ENCODE measurements at regions not wholly inside any gene's neighbourhood (a gene's known extent, or its start where the extent isn't known, plus 50 kb on each side); places are given as distances from the start of the nearest gene placed in this dataset.
"Not testable (repeated sequence)": the region's sequence is repeated elsewhere in the genome, so short reads cannot be mapped to it uniquely, and the experiment has no call there.

- DNase-seq: not testable (repeated sequence)
These were observed 53.5 kb upstream of the JADE2 start for GRCh38 chr5:134471858-134472449.

- no peak for DNase-seq
These were observed 56.5 kb upstream of the JADE2 start for GRCh38 chr5:134468921-134469400.

DNA sequence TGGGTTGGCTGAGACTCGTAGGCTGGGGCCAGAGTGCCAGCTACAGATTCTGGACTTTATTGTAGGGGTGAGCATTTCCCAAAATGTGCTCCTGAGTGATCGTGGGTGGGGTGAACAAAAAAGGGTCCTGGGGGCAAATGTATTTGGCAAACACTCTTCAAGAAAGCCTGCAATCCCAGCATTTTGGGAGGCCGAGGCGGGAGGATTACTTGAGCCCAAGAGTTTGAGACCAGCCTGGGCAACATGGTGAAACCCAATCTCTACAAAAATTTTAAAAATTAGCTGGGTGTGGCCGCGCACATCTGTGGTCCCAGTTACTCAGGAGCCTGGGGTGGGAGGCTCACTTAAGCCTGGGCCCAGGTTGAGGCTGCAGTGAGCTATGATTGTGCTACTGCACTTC is 55.5 kb upstream of the CDKN2AIPNL start:
- DNase-seq: no peak

GRCh38 chr5:134466241-134467069 is 54.8 kb upstream of the CDKN2AIPNL start:
- peak; percentile 95 for DNase-seq

DNA sequence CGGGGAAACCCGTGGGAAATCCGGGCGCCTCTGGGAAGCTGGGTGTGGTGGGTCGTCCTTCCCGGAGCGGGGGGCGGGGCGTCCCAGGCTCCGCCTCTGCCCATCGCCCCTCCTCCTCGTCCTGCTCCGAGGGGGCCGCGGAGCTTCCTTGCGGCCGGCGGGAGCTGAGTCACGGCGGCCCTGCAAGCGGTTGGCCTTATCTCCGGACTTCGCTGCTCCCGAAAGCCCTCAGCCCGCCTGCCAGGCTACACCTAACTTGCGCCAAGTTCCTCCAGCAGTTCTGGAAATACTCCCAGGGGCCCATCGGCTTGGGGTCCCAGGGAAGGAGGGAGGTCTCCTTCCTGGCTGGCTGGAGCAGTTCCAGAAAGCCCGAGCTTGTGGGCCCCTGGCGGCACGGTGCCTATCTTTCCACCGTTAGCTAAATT is 54.1 kb upstream of the CDKN2AIPNL start:
- peak; percentile 89 for DNase-seq

DNA sequence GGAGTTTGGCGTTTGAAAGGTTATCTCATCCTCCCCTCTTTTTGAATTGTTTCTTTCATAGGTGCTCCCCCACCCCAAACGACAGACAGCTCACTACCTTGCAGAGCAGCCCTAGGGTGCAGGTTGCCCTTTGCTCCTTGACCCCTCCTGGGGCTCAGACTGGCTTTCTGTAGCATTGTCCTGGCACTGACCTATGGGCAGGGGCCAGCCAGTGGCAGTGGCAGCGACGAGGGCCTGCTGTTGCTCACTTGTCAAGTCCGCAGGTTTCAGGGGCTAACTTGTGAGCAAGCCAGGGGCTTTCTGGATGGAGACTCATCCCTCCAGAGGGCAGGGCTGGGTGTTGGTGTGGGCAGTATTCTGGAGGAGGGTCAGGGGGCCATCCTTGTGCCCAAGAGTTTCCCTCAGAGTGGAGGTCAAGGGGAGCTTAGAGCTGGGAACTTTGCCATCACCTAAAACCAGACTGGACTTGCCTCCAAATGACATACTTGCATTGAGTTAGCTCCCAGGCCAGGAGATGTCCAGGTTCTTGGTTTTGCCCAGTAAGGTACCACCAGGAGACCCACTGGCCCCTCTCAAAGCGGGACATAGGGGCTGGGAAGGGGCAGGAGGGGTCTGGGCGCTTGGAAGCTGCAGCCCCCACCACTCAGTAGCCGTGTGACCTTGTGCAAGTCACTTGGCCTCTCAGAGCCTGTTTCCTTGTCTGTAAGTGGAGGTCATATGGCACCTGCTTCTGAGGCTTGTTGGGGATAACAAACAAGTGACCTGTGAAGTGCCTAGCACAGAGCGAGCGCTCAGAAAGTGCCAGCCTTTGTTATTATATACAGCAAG is 53.5 kb upstream of the CDKN2AIPNL start:
- no peak for DNase-seq

DNA sequence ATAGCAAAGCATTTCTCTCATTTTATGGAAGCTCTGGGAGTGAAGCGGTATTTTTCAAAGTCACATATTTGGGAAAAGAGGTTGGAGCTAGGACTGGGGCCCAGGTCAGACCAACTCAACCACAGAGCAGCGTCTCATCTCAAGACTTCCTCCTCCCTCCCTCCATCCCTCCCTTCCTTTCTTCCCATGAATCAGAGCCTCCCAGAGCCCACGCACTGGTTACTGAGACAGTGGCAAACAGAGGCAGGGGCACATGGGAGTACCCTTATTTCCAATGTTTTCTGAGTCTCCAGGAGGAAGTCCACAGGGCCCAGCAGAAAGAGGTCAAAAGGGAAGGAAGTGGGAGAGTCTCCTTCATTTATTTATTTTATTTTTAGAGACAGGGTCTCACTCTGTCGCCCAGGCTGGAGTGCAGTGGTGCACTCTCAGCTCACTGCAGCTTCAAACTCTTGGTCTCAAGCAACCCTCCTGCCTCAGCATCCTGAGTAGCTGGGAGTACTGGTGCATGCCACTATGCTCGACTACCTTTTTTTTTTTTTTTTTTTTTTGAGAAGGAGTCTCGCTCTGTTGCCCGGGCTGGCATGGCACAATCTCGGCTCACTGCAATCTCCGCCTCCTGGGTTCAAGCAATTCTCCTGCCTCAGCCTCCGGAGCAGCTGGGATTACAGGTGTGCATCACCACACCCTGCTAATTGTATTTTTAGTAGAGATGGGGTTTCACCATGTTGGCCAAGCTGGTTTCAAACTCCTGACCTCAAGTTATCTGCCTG is 52.5 kb upstream of the CDKN2AIPNL start:
- no peak for DNase-seq

- DNase-seq: no peak
These were observed 51.6 kb upstream of the CDKN2AIPNL start for GRCh38 chr5:134463176-134463720.

DNA sequence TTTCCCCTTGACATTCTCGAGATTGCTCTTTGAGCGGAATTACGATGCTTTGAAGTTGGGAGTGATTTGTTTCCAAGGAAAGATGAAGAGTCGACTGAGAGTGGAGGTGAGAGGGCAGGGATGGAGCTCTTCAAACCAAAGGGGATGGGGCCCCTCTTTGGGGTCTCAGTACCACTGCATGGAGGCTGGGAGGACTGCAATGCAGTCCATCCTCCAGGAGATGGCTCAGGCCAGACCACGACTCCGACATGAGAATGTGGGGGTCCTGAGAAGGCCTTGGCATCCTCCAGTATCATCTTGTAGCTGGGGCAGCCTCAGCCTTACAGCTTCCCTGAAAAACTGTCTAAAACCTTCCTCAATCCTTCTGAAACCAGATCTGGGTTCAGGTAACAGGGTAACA is 51.1 kb upstream of the CDKN2AIPNL start:
- peak; percentile 13 for DNase-seq

- DNase-seq: no peak
These were observed 50.4 kb upstream of the CDKN2AIPNL start for GRCh38 chr5:134462047-134462575.

All from NCI-H82 (cell line).